ENCODE measurements at regions not wholly inside any gene's neighbourhood (a gene's known extent, or its start where the extent isn't known, plus 50 kb on each side); places are given as distances from the start of the nearest gene placed in this dataset.
"Not testable (repeated sequence)": the region's sequence is repeated elsewhere in the genome, so short reads cannot be mapped to it uniquely, and the experiment has no call there.

GRCh38 chr7:152905949-152906348 lies 146.4 kb downstream of the ACTR3B start:
- DNase-seq = no peak

- DNase-seq = no peak
Observed at GRCh38 chr7:152907042-152907761, 147.7 kb downstream of the ACTR3B start.

- no peak for DNase-seq
Observed at GRCh38 chr7:152909280-152909679, 149.7 kb downstream of the ACTR3B start.

- DNase-seq = peak; percentile 85
Observed at GRCh38 chr7:152909683-152910544, 150.4 kb downstream of the ACTR3B start.

- no peak for DNase-seq
Observed at GRCh38 chr7:152910545-152911225, 151.1 kb downstream of the ACTR3B start.

GRCh38 chr7:152911226-152911560 lies 151.6 kb downstream of the ACTR3B start:
- DNase-seq = no peak

- no peak for DNase-seq
Observed at GRCh38 chr7:152911922-152912321, 152.4 kb downstream of the ACTR3B start.

- no peak for DNase-seq
Observed at GRCh38 chr7:152912511-152912910, 153.0 kb downstream of the ACTR3B start.

- DNase-seq = no peak
Observed at GRCh38 chr7:152913492-152913891, 153.9 kb downstream of the ACTR3B start.

GRCh38 chr7:152914014-152914844 lies 154.7 kb downstream of the ACTR3B start:
- no peak for DNase-seq

- DNase-seq = not testable (repeated sequence)
Observed at GRCh38 chr7:152914845-152915102, 155.2 kb downstream of the ACTR3B start.

- DNase-seq = no peak
Observed at GRCh38 chr7:152922318-152923081, 162.9 kb downstream of the ACTR3B start.

GRCh38 chr7:152923711-152924110 lies 164.2 kb downstream of the ACTR3B start:
- no peak for DNase-seq

GRCh38 chr7:152924238-152924637 lies 164.7 kb downstream of the ACTR3B start:
- DNase-seq = no peak

GRCh38 chr7:152924826-152925411 lies 165.4 kb downstream of the ACTR3B start:
- no peak for DNase-seq

- DNase-seq = peak; percentile 79
Observed at GRCh38 chr7:152925412-152926147, 166.0 kb downstream of the ACTR3B start.

- no peak for DNase-seq
Observed at GRCh38 chr7:152931633-152932032, 172.1 kb downstream of the ACTR3B start.

- DNase-seq = no peak
Observed at GRCh38 chr7:152937282-152937681, 177.7 kb downstream of the ACTR3B start.

GRCh38 chr7:152946616-152947015 lies 187.1 kb downstream of the ACTR3B start:
- DNase-seq = not testable (repeated sequence)

GRCh38 chr7:152947686-152948085 lies 188.1 kb downstream of the ACTR3B start:
- DNase-seq = no peak

- DNase-seq = no peak
Observed at GRCh38 chr7:152949253-152949652, 189.7 kb downstream of the ACTR3B start.

Measured in islet precursor cell (in vitro differentiated cells).